T-helper 17 cell (primary cell): ENCODE measurements at regions not wholly inside any gene's neighbourhood (a gene's known extent, or its start where the extent isn't known, plus 50 kb on each side); places are given as distances from the start of the nearest gene placed in this dataset.
"Not testable (repeated sequence)": the region's sequence is repeated elsewhere in the genome, so short reads cannot be mapped to it uniquely, and the experiment has no call there.

Experiments used
- ATAC-seq: fragments of 150-1000 bp; cut with Tn5 transposase; 2 replicates; pipeline ENCODE4 v1.10.0; 2021; ENCODE audit warnings: mild to moderate bottlenecking, moderate library complexity
- DNase-seq, 3 donors: peaks; one replicate each; pipeline versions ENCODE4 v3.0.0 to v3.0.0-alpha.2; 2020 to 2021
- H3K9me3 ChIP-seq: one replicate; pipeline ENCODE4 v1.7.0; 2013; ENCODE audit warnings: low read length, mild to moderate bottlenecking; ENCODE audit not compliant: control insufficient read depth, poor library complexity, severe bottlenecking
- H3K27ac Mint-ChIP-seq: one replicate; pipeline ENCODE4 v1.8.0; 2022; ENCODE audit warnings: mild to moderate bottlenecking, moderate library complexity, mixed read lengths
- H3K27me3 Mint-ChIP-seq: one replicate; pipeline ENCODE4 v1.8.0; 2022; ENCODE audit warnings: mixed read lengths
- H3K36me3 Mint-ChIP-seq: one replicate; pipeline ENCODE4 v1.8.0; 2022; ENCODE audit warnings: low read depth, mixed read lengths
- H3K4me1 Mint-ChIP-seq: one replicate; pipeline ENCODE4 v1.8.0; 2022; ENCODE audit warnings: mild to moderate bottlenecking, mixed read lengths
- H3K4me3 Mint-ChIP-seq: one replicate; pipeline ENCODE4 v1.8.0; 2022; ENCODE audit warnings: mild to moderate bottlenecking, moderate library complexity, mixed read lengths

DNA sequence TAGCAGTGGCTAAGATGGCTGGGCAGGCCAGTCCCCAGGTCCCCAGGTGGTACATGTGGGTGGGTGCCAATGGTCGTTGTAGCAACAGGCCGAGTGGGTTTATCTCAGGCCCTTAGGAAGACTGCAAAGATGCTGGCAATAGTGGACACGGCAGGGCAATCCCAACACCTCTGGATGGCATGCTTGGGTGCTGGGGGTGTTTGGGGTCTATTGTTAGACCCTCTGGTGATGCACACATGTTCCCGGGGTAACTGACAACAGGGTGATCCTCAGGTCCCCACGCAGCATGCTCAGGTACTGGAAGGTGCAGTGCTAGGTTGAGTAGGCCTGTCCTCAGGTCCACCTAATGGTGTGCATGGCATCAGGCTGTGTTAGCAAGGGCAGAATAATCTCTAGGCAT lies 267.5 kb downstream of the ANKRD50 start:
- Mint-ChIP-seq H3K4me3 (no peak overlapping the region), H3K27ac (no peak overlapping the region), H3K27me3 (no peaks in the 10 kb centered on the region), H3K4me1 (no peaks in the 10 kb centered on the region), H3K36me3 (no peaks in the 10 kb centered on the region)
- DNase-seq (no peak), ATAC-seq (no peak)
- no peaks in the 10 kb centered on the region for H3K9me3 ChIP-seq

DNA sequence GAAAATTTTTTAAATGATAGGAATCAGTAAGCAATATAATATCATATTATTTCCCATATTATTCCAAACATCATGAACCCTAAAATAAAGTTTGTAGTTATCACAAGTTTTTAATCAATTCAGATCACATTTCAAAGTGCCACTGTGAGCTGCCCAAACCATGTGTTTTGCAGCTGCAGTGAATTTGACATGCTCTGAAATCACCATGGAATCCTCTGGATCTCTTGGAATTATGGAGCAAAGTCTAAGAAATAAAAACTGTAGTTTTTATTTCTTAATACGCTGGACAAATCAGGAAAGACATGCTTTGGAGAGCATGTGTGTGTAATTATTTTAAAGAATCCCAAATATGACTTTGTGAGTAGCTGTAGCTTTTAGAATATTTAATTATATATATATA lies 262.7 kb downstream of the ANKRD50 start:
- Mint-ChIP-seq H3K4me3 (no peak overlapping the region), H3K27me3 (no peaks in the 10 kb centered on the region), H3K36me3 (no peaks in the 10 kb centered on the region), H3K4me1 (no peaks in the 10 kb centered on the region), H3K27ac (no peak overlapping the region)
- ATAC-seq (no peak), DNase-seq (no peak)
- H3K9me3 ChIP-seq = no peaks in the 10 kb centered on the region

DNA sequence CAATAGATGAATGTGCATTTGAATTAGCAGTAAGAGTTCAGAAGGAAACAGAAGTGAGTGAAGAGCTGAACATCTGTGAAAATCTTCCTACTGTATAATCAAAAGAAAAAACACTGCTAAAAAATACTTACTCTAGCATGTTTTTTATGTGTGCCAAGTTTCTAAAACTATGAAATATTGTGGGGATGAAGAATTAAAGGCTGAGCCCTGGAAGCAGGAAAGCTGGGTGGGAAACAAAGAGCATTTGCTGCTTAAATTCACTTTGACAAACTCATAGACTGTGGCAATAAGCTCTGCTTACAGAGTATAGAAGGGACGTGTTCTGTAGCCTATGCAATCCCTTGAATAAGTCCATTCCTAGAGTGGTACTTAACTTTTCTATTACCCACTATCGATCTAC lies 261.7 kb downstream of the ANKRD50 start:
- no peaks in the 10 kb centered on the region for H3K36me3 Mint-ChIP-seq
- DNase-seq = no peak
- no peaks in the 10 kb centered on the region for H3K27me3 Mint-ChIP-seq
- ATAC-seq = no peak
- no peaks in the 10 kb centered on the region for H3K9me3 ChIP-seq
- H3K4me3 Mint-ChIP-seq = no peak overlapping the region
- no peaks in the 10 kb centered on the region for H3K4me1 Mint-ChIP-seq
- no peak overlapping the region for H3K27ac Mint-ChIP-seq

DNA sequence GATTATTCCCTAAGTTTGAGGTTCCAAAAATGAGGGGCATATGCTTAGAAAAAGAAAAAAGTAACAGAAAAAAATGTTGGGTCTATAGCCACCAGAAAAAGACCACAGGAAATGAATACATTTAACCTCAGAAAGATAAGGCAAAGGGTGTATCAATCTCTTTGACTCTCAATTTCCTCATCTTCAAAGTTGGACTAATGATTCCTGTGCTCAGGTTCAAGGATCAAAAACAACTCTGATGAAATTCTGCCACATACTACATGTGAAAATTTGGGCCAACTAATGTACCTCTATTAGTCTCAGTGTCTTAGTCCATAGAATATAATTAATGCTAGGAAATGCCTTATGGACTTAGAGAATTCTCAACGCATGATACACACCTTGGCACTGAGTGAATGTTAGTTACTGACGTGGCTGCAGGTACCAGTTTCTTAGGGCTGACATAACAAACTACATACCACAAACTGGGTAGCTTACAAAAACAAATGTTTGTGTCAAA lies 257.7 kb downstream of the ANKRD50 start:
- H3K36me3 Mint-ChIP-seq = no peaks in the 10 kb centered on the region
- H3K4me3 Mint-ChIP-seq = no peak overlapping the region
- no peak for DNase-seq
- H3K4me1 Mint-ChIP-seq = no peaks in the 10 kb centered on the region
- H3K27me3 Mint-ChIP-seq = no peaks in the 10 kb centered on the region
- ATAC-seq = no peak
- no peaks in the 10 kb centered on the region for H3K9me3 ChIP-seq
- no peak overlapping the region for H3K27ac Mint-ChIP-seq

DNA sequence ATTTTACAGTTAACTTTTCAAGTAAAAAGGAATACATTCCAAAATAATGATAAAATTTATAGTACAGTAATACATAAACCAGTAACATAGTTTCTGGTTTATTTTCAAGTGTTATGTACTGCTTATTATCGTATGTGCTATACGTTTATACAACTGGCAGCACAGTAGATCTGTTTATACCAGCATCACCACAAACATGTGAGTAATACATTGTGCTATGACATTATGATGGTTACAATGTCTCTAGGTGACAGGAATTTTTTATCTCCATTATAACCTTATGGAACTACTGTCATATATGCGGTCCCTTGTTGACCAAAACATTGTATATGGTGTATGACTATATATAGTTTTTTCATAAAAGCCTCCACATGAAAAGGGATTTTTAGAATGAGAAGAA lies 256.9 kb downstream of the ANKRD50 start:
- H3K27ac Mint-ChIP-seq = no peak overlapping the region
- no peaks in the 10 kb centered on the region for H3K9me3 ChIP-seq
- DNase-seq (no peak), ATAC-seq (no peak)
- H3K4me1 Mint-ChIP-seq = no peaks in the 10 kb centered on the region
- no peak overlapping the region for H3K4me3 Mint-ChIP-seq
- H3K27me3 Mint-ChIP-seq = no peaks in the 10 kb centered on the region
- no peaks in the 10 kb centered on the region for H3K36me3 Mint-ChIP-seq

DNA sequence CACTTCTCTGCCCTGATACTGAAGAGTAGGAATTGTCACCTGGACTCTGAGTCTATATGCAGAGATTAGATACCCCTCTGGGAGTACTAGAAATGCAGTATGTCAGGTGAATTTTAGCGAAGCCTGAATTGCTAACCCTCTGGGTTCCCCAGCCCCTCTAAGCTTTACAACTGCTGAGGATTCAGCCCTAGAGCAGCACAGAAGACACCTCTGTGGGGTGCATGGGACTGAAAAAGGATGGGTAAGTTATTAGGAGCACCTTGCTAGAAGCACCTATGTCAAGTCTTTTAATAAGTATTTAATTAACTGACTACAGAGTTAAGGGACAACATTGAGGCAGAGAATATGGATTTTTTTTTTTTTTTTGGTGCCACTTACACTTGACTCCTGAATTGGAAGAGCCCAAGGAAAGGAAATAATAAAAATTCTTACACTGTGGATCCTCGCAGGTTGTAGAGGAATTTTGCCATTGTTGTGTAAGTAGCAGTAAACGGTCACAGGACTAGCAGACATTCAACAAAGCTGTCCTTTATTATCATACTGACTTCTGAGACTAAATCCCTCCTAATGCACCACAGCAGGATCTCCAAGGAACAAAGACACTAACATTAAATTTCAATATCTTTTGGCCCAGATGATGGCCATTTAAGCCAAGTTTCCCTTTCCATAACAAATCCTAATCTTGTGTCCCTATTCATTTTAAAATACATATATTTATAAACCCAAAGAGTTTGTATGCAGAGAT lies 253.2 kb downstream of the ANKRD50 start:
- Mint-ChIP-seq H3K4me1 (no peaks in the 10 kb centered on the region), H3K36me3 (no peaks in the 10 kb centered on the region), H3K27ac (no peak overlapping the region), H3K27me3 (no peaks in the 10 kb centered on the region), H3K4me3 (no peak overlapping the region)
- no peaks in the 10 kb centered on the region for H3K9me3 ChIP-seq
- no peak for DNase-seq
- no peak for ATAC-seq

DNA sequence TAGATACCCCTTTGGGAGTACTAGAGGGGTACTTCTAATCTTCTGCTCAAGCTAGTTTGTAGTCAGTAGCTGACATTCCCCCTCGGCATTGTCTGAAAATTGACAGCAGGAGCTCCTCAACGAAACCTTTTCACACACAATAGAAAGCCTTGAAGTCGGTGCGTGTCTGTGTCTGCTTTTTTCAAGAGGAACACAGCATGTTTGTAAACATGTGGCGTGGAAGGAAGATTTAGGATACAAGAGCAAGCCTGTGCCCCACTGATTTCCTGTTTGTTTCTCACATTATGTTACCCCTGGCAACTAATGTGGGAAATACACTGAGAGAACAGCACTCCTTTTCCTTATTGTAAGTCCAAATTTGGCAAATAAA lies 252.6 kb downstream of the ANKRD50 start:
- ATAC-seq = no peak
- Mint-ChIP-seq H3K27ac (no peak overlapping the region), H3K4me3 (no peak overlapping the region), H3K27me3 (no peaks in the 10 kb centered on the region), H3K4me1 (no peaks in the 10 kb centered on the region), H3K36me3 (no peaks in the 10 kb centered on the region)
- DNase-seq = no peak
- no peaks in the 10 kb centered on the region for H3K9me3 ChIP-seq

DNA sequence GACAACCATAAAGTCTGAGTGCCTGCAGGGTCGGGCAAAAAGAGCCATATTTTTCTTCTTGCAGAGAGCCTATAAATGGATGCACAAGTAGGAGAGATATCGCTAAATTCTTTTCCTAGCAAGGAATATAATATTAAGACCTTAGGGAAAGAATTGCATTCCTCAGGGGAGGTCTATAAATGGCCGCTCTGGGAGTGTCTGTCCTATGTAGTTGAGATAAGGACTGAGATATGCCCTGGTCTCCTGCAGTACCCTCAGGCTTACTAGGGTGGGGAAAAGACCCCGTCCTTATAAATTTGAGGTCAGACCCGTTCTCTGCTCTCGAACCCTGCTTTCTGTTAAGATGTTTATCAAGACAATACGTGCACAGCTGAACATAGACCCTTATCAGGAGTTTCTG lies 250.9 kb downstream of the ANKRD50 start:
- not testable (repeated sequence) for H3K4me1 Mint-ChIP-seq, H3K27ac Mint-ChIP-seq, H3K4me3 Mint-ChIP-seq, H3K36me3 Mint-ChIP-seq, ATAC-seq, DNase-seq, H3K27me3 Mint-ChIP-seq, H3K9me3 ChIP-seq

DNA sequence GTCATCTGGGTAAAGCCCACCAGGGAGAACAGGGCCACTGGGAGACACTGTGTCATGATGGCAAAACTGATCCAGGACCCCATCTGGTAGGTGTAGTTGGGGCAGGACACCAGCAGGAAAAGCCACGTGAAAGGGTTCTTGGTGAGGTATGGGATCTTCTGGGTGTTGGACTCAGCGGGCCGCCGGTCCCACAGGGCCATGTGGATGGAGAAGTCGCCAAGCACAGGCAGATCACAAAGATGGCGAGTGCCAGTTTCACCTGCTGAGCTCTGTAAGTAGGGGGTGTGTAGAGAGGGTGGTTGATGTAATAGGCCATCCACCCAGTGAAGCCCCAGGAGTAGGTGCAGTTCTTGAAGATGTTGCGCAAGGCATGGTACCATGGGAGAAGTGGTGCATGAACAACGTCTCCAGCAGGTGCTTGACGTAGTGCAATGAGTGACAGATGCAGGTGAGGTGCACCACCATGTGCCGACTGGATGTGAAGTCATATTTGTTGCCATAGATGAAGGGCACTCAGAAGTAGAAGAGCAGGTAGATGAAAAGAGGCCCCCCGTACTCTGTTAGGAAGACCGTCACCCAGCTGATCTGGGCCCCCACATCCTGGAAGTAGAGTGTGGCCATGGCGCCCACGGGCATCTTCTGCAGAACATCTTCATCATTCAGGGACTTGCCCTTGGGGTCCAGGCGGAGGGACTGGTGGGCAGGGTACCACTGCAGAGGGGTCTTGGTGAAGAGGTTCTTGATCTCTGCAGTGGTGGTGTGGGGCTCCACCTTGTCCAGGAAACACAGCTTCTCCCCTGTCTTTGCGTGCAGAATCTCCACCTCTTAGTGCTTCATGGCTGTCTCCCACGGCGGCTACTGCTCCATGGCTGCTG lies 249.3 kb downstream of the ANKRD50 start:
- ATAC-seq (no peak), DNase-seq (no peak)
- no peaks in the 10 kb centered on the region for H3K9me3 ChIP-seq
- H3K4me1 Mint-ChIP-seq = no peaks in the 10 kb centered on the region
- no peak overlapping the region for H3K4me3 Mint-ChIP-seq
- no peaks in the 10 kb centered on the region for H3K27me3 Mint-ChIP-seq
- H3K36me3 Mint-ChIP-seq = no peaks in the 10 kb centered on the region
- H3K27ac Mint-ChIP-seq = no peak overlapping the region

DNA sequence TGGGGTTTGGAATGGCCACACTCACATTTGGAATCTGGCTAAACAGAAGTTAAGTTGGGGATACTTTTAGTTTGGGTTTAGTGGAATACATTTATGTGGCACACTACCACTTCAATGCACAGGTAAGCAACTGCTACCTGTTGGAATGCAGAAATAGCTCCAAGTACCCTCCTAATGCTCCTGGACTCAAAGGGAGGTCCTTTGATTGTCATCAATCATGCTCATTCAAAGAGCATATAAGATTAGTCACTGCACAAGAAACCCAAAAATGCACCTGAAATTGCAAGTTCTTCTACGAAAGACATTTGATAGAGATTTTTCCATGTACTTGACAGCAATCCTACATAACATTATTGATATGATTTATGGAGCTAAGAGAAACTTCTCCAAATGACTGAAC lies 247.7 kb downstream of the ANKRD50 start:
- Mint-ChIP-seq H3K27me3 (no peaks in the 10 kb centered on the region), H3K4me3 (no peak overlapping the region), H3K4me1 (no peaks in the 10 kb centered on the region), H3K36me3 (no peaks in the 10 kb centered on the region), H3K27ac (no peak overlapping the region)
- no peaks in the 10 kb centered on the region for H3K9me3 ChIP-seq
- no peak for DNase-seq
- ATAC-seq = no peak

DNA sequence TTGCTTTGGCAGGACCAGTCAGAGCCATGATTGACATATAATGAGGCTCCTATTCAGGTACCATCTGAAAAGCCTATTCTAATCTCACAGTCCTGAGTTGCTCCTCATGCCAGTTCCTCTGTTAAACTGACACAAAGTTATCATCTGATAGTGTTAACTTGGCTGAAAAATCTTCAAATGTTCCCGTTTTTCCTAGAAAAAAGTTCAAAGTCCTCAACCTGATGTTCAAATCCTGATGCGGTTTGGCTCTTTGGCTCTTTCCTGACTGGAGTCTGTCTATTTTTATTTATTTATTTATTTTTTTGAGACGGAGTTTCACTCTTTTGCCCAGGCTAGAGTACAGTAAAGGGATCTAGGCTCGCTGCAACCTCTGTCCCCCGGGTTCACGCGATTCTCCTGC lies 244.2 kb downstream of the ANKRD50 start:
- no peaks in the 10 kb centered on the region for H3K36me3 Mint-ChIP-seq
- H3K4me1 Mint-ChIP-seq = no peaks in the 10 kb centered on the region
- no peak overlapping the region for H3K4me3 Mint-ChIP-seq
- no peak overlapping the region for H3K27ac Mint-ChIP-seq
- DNase-seq (no peak), ATAC-seq (no peak)
- no peaks in the 10 kb centered on the region for H3K27me3 Mint-ChIP-seq
- H3K9me3 ChIP-seq = no peaks in the 10 kb centered on the region

DNA sequence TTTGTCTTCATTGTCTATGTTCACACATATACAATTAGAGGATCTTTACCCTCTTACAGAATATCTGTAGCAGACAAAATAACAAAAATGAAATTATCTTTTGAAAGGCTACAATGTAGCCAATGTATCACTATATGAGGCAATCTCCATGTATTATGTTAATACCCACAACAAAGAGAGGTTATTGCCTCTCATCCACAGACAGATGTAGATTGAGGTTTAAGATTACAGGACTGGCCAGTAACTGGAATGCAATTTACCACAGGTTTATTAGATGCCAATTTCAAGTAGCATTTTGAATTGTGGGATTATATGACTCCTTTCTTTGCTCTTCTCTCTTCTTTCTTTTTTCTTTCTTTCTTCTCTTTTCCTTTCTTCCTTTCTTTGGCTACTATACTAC lies 242.6 kb downstream of the ANKRD50 start:
- no peak overlapping the region for H3K27ac Mint-ChIP-seq
- H3K4me3 Mint-ChIP-seq = no peak overlapping the region
- no peaks in the 10 kb centered on the region for H3K36me3 Mint-ChIP-seq
- DNase-seq (no peak), ATAC-seq (no peak)
- no peaks in the 10 kb centered on the region for H3K4me1 Mint-ChIP-seq
- H3K27me3 Mint-ChIP-seq = no peaks in the 10 kb centered on the region
- no peaks in the 10 kb centered on the region for H3K9me3 ChIP-seq

DNA sequence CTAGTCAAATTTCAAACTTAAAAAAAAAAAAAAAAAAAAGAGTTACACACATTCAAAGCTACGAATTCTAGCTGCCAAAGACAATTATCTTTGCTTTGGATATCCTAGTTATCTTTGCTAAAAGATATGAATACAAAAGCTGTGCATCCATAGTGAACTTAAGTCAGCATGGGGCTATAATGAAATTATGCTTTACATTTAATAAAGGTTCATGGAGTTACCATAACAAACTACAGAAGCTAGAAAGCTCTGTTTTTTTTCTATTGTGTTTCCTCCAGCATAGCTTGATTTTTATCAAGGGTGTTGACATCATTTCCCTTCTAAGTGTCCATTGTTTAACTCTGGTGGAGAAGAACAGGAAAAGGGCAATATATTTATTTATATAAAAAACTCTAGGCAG lies 234.1 kb downstream of the ANKRD50 start:
- no peak for ATAC-seq
- no peak for DNase-seq
- H3K36me3 Mint-ChIP-seq = no peaks in the 10 kb centered on the region
- no peaks in the 10 kb centered on the region for H3K9me3 ChIP-seq
- H3K27ac Mint-ChIP-seq = no peak overlapping the region
- H3K4me1 Mint-ChIP-seq = no peaks in the 10 kb centered on the region
- no peaks in the 10 kb centered on the region for H3K27me3 Mint-ChIP-seq
- no peak overlapping the region for H3K4me3 Mint-ChIP-seq

DNA sequence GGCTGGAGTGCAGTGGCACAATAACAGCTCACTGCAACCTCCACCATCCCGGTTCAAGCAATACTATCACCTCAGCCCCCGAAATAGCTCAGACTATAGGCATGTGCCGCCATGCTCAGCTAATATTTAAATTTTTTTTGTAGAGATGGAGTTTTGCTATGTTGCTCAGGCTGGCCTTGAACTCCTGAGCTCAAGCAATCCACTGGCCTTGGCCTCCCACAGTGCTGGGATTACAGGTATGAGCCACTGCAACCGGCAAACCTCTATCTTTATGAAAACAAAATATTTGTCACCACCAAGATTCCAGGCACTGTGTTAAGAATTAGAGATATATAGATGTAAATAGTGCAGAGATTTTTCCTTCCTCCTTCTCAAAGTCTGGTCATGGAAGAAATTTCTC lies 232.5 kb downstream of the ANKRD50 start:
- H3K27me3 Mint-ChIP-seq = no peaks in the 10 kb centered on the region
- H3K36me3 Mint-ChIP-seq = no peaks in the 10 kb centered on the region
- no peak overlapping the region for H3K4me3 Mint-ChIP-seq
- H3K27ac Mint-ChIP-seq = no peak overlapping the region
- no peaks in the 10 kb centered on the region for H3K9me3 ChIP-seq
- ATAC-seq (no peak), DNase-seq (no peak)
- no peaks in the 10 kb centered on the region for H3K4me1 Mint-ChIP-seq
